ENCODE measurements at regions not wholly inside any gene's neighbourhood (a gene's known extent, or its start where the extent isn't known, plus 50 kb on each side); places are given as distances from the start of the nearest gene placed in this dataset.

DNA sequence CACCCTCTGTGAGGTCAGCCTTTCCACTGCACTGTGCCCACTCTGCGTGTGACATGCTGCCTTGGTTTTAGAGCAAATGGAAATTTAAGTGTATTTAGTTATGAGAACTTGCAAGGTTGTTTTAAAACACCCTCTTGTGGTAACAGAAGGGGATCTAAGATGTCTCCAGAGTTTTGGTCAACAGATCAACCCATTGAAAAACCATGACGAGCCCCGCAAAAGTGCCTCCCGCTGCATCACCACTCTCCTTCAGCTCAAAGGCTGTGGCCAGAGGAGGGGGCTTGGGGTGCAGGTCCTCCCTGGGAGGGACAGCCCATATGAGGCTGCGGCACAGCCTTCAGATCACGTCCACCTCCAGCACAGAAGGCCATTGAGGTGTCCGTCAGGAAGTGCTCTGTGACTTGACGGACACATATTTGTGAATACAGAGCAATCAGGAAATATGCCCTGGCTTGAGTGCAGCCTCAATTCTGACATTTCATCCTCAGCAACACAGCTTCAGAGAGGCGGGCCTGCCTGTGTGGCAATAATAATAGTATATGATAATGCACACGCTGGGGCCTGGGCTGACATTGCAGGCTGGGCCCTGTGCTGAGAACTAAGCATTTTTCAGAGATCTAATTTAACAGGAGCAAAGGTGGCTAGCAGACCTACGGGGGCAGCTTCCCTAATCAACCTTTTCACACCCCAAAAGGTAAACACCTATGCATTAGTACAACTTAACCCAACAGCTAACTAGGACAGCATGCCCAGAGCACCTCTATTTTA lies 213.9 kb downstream of the ANAPC1 start:
- TF ChIP-seq EZH2phosphoT487 (IDR thresholded peaks at IDR 0.05; ENCODE audit: insufficient read depth, low read depth): no peak
- no peak for TF ChIP-seq EZH2 (IDR thresholded peaks at IDR 0.05; ENCODE audit: insufficient read depth, poor library complexity, severe bottlenecking)

All from GM23248 (cell line).